Mesodermal cell (in vitro differentiated cells): ENCODE measurements at regions not wholly inside any gene's neighbourhood (a gene's known extent, or its start where the extent isn't known, plus 50 kb on each side); places are given as distances from the start of the nearest gene placed in this dataset.

Experiments used
- H3K27ac ChIP-seq: 2 replicates; pipeline ENCODE4 v1.7.0; 2013; ENCODE audit warnings: mild to moderate bottlenecking, low read depth, low read length, moderate library complexity; ENCODE audit not compliant: severe bottlenecking
- H3K36me3 ChIP-seq: 2 replicates; pipeline ENCODE4 v1.7.1; 2013; ENCODE audit warnings: mild to moderate bottlenecking, low read length, moderate library complexity; ENCODE audit not compliant: control insufficient read depth, insufficient read depth
- H3K4me1 ChIP-seq: one replicate; pipeline ENCODE4 v1.7.1; 2013; ENCODE audit warnings: mild to moderate bottlenecking, low read length; ENCODE audit not compliant: insufficient read depth, control insufficient read depth, poor library complexity, severe bottlenecking
- H3K4me3 ChIP-seq: 2 replicates; pipeline ENCODE4 v1.7.0; 2013; ENCODE audit warnings: low read length, control low read depth, mild to moderate bottlenecking; ENCODE audit not compliant: insufficient read depth, poor library complexity, severe bottlenecking; ENCODE audit errors: extremely low read depth
- H3K9me3 ChIP-seq: 2 replicates; pipeline ENCODE4 v1.7.1; 2013; ENCODE audit warnings: mild to moderate bottlenecking, low read length, moderate library complexity; ENCODE audit not compliant: control insufficient read depth
- WGBS, 2 experiments: methylation state at CpG; one replicate each; pipeline ENCODE4 v1.1.5; 2013; ENCODE audit warnings: missing lambda C conversion rate in 2 of 2; ENCODE audit not compliant: insufficient coverage in 2 of 2; 5-methylcytosine and 5-hydroxymethylcytosine counted together

- Histone ChIP-seq H3K4me3 (no peak overlapping the region), H3K36me3 (no peaks in the 10 kb centered on the region), H3K9me3 (no peaks in the 10 kb centered on the region), H3K4me1 (no peaks in the 10 kb centered on the region), H3K27ac (no peak overlapping the region)
Observed at GRCh38 chr4:125765941-125766340, 451.2 kb downstream of the FAT4 start.

GRCh38 chr4:125770814-125771398, 456.2 kb downstream of the FAT4 start:
- peaks cover 7% of the 10 kb centered on the region for H3K9me3 ChIP-seq
- no peaks in the 10 kb centered on the region for H3K36me3 ChIP-seq
- WGBS, 2 experiments: 65 to 79% methylated on average over 2 of the region's 6 CpGs
- no peak overlapping the region for H3K27ac ChIP-seq
- H3K4me3 ChIP-seq: no peak overlapping the region
- H3K4me1 ChIP-seq: no peaks in the 10 kb centered on the region

GRCh38 chr4:125772680-125773079, 457.9 kb downstream of the FAT4 start:
- H3K4me1 ChIP-seq: no peaks in the 10 kb centered on the region
- no CpG with 5 or more reads among the region's 1 CpG for WGBS, 2 experiments

GRCh38 chr4:125773502-125773901, 458.7 kb downstream of the FAT4 start:
- Histone ChIP-seq H3K9me3 (peaks cover 17% of the 10 kb centered on the region), H3K27ac (no peak overlapping the region), H3K4me3 (no peak overlapping the region), H3K4me1 (no peaks in the 10 kb centered on the region), H3K36me3 (no peaks in the 10 kb centered on the region)
- no CpG with 5 or more reads among the region's 1 CpG for WGBS, 2 experiments

More at GRCh38 chr4:125772680-125773079, 457.9 kb downstream of the FAT4 start:
- H3K4me3 ChIP-seq: no peak overlapping the region
- H3K36me3 ChIP-seq: no peaks in the 10 kb centered on the region
- H3K27ac ChIP-seq: no peak overlapping the region
- H3K9me3 ChIP-seq: peaks cover 17% of the 10 kb centered on the region

- H3K4me1 ChIP-seq: no peaks in the 10 kb centered on the region
- H3K9me3 ChIP-seq: peaks cover 17% of the 10 kb centered on the region
- 83 to 91% methylated on average over 1 to 2 of the region's 2 CpGs for WGBS, 2 experiments
- H3K36me3 ChIP-seq: no peaks in the 10 kb centered on the region
- no peak overlapping the region for H3K27ac ChIP-seq
- H3K4me3 ChIP-seq: no peak overlapping the region
Observed at GRCh38 chr4:125773931-125774330, 459.2 kb downstream of the FAT4 start.

- WGBS, 2 experiments: 85 to 93% methylated on average over 3 to 4 of the region's 4 CpGs
Observed at GRCh38 chr4:125776146-125776545, 461.4 kb downstream of the FAT4 start.

GRCh38 chr4:125780164-125780563, 465.4 kb downstream of the FAT4 start:
- Histone ChIP-seq H3K4me1 (no peaks in the 10 kb centered on the region), H3K9me3 (peaks cover 13% of the 10 kb centered on the region), H3K27ac (no peak overlapping the region), H3K36me3 (no peaks in the 10 kb centered on the region), H3K4me3 (no peak overlapping the region)

More at GRCh38 chr4:125776146-125776545, 461.4 kb downstream of the FAT4 start:
- no peak overlapping the region for H3K4me3 ChIP-seq
- H3K27ac ChIP-seq: no peak overlapping the region
- H3K4me1 ChIP-seq: no peaks in the 10 kb centered on the region
- H3K36me3 ChIP-seq: no peaks in the 10 kb centered on the region
- H3K9me3 ChIP-seq: peaks cover 17% of the 10 kb centered on the region

GRCh38 chr4:125780747-125781146, 466.0 kb downstream of the FAT4 start:
- Histone ChIP-seq H3K9me3 (peaks cover 11% of the 10 kb centered on the region), H3K27ac (no peak overlapping the region), H3K4me3 (no peak overlapping the region), H3K4me1 (no peaks in the 10 kb centered on the region), H3K36me3 (no peaks in the 10 kb centered on the region)
- WGBS, 2 experiments: 100% methylated on average over 1 to 2 of the region's 3 CpGs

- H3K4me1 ChIP-seq: no peaks in the 10 kb centered on the region
- H3K4me3 ChIP-seq: no peak overlapping the region
- no peaks in the 10 kb centered on the region for H3K36me3 ChIP-seq
- H3K27ac ChIP-seq: no peak overlapping the region
- 83% methylated on average over 2 of the region's 4 CpGs; no CpG with 5 or more reads in 1 of the 2 experiments for WGBS, 2 experiments
- H3K9me3 ChIP-seq: peaks cover 2% of the 10 kb centered on the region
Observed at GRCh38 chr4:125781651-125782050, 466.9 kb downstream of the FAT4 start.

GRCh38 chr4:125784741-125785140, 470.0 kb downstream of the FAT4 start:
- no peak overlapping the region for H3K4me3 ChIP-seq
- no peaks in the 10 kb centered on the region for H3K4me1 ChIP-seq
- no peaks in the 10 kb centered on the region for H3K9me3 ChIP-seq
- H3K36me3 ChIP-seq: no peaks in the 10 kb centered on the region
- no peak overlapping the region for H3K27ac ChIP-seq

GRCh38 chr4:125787707-125788106, 473.0 kb downstream of the FAT4 start:
- Histone ChIP-seq H3K36me3 (no peaks in the 10 kb centered on the region), H3K4me1 (no peaks in the 10 kb centered on the region)

GRCh38 chr4:125789023-125789422, 474.3 kb downstream of the FAT4 start:
- Histone ChIP-seq H3K27ac (no peak overlapping the region), H3K4me3 (no peak overlapping the region), H3K9me3 (no peaks in the 10 kb centered on the region), H3K36me3 (no peaks in the 10 kb centered on the region), H3K4me1 (no peaks in the 10 kb centered on the region)

More at GRCh38 chr4:125787707-125788106, 473.0 kb downstream of the FAT4 start:
- H3K4me3 ChIP-seq: no peak overlapping the region
- no peak overlapping the region for H3K27ac ChIP-seq
- H3K9me3 ChIP-seq: no peaks in the 10 kb centered on the region
